Common myeloid progenitor, CD34-positive (primary cell): ENCODE measurements at regions not wholly inside any gene's neighbourhood (a gene's known extent, or its start where the extent isn't known, plus 50 kb on each side); places are given as distances from the start of the nearest gene placed in this dataset.

ENCODE experiments used
- CTCF ChIA-PET: fragments of 350-600 bp; sonication (Branson Sonifier 250); formaldehyde crosslinking; loops from one replicate; lab custom pipeline; 2021; ENCODE audit warnings: antibody characterized with exemption; lab: Charles Lee
- POLR2A ChIA-PET: fragments of 350-600 bp; sonication (Branson Sonifier 250); formaldehyde crosslinking; loops from one replicate; lab custom pipeline; 2021; ENCODE audit warnings: antibody characterized with exemption; lab: Charles Lee
- DNase-seq, 3 donors: peaks; one replicate each; pipeline versions ENCODE4 v3.0.0 to v3.0.0-alpha.2; 2013
- H3K27ac ChIP-seq, 2 experiments: 1 replicate in 1 of 2; 2 replicates in 1 of 2; pipeline ENCODE4 v1.7.0; 2013; ENCODE audit warnings: inconsistent platforms in 2 of 2, low read length in 2 of 2, mild to moderate bottlenecking in 2 of 2, low read depth in 1 of 2, moderate library complexity in 1 of 2; ENCODE audit not compliant: severe bottlenecking in 2 of 2, insufficient read depth in 1 of 2, poor library complexity in 1 of 2
- H3K27me3 ChIP-seq, 5 experiments: replicated peaks in 2 of 5; 1 replicate in 3 of 5; 2 replicates in 2 of 5; pipeline versions ENCODE4 v1.6.1 to v1.7.0; 2013; ENCODE audit warnings: low read length in 4 of 5, mild to moderate bottlenecking in 2 of 5, moderate library complexity in 2 of 5, inconsistent platforms in 1 of 5; ENCODE audit not compliant: insufficient read depth in 5 of 5, control insufficient read depth in 4 of 5
- H3K36me3 ChIP-seq, 4 experiments: 1 replicate in 2 of 4; 2 replicates in 2 of 4; pipeline versions ENCODE4 v1.6.1 to v1.7.0; 2013; ENCODE audit warnings: low read length in 3 of 4, control low read depth in 1 of 4, mild to moderate bottlenecking in 1 of 4; ENCODE audit not compliant: control insufficient read depth in 4 of 4, insufficient read depth in 4 of 4
- H3K4me1 ChIP-seq, 4 experiments: 1 replicate in 3 of 4; 2 replicates in 1 of 4; pipeline versions ENCODE4 v1.6.1 to v1.7.1; 2013; ENCODE audit warnings: low read length in 3 of 4, mild to moderate bottlenecking in 3 of 4, control low read depth in 1 of 4, inconsistent platforms in 1 of 4, moderate library complexity in 1 of 4; ENCODE audit not compliant: control insufficient read depth in 4 of 4, insufficient read depth in 4 of 4; ENCODE audit errors: control extremely low read depth in 1 of 4
- H3K4me3 ChIP-seq, 7 experiments: 1 replicate in 4 of 7; 2 replicates in 3 of 7; pipeline versions ENCODE4 v1.5.1 to v1.7.0; 2013; ENCODE audit warnings: mild to moderate bottlenecking in 7 of 7, low read length in 6 of 7, moderate library complexity in 6 of 7, inconsistent platforms in 2 of 7, low read depth in 2 of 7, control low read depth in 1 of 7; ENCODE audit not compliant: insufficient read depth in 4 of 7, control insufficient read depth in 1 of 7; ENCODE audit errors: extremely low read depth in 1 of 7
- H3K9me3 ChIP-seq, 5 experiments: 1 replicate in 4 of 5; 2 replicates in 1 of 5; pipeline versions ENCODE4 v1.6.1 to v1.7.1; 2013; ENCODE audit warnings: low read length in 4 of 5, mild to moderate bottlenecking in 2 of 5, inconsistent platforms in 1 of 5, low read depth in 1 of 5, moderate library complexity in 1 of 5; ENCODE audit not compliant: control insufficient read depth in 4 of 5, insufficient read depth in 2 of 5; ENCODE audit errors: control extremely low read depth in 1 of 5
- WGBS: methylation state at CpG from one replicate; pipeline ENCODE4 v1.1.5; 2013; ENCODE audit not compliant: insufficient coverage; 5-methylcytosine and 5-hydroxymethylcytosine counted together

GRCh38 chr4:155488691-155489090 lies 111.9 kb upstream of the MAP9 start:
- no peaks in the 10 kb centered on the region for H3K9me3 ChIP-seq
- no peak for DNase-seq
- no peak overlapping the region for H3K4me3 ChIP-seq
- H3K27me3 ChIP-seq = no peaks in the 10 kb centered on the region
- CTCF ChIA-PET = no interaction called here
- H3K27ac ChIP-seq = no peak overlapping the region
- H3K36me3 ChIP-seq = no peaks in the 10 kb centered on the region
- H3K4me1 ChIP-seq = peaks cover 0 to 10% (median 2%) of the 10 kb centered on the region in 4 experiments
- WGBS = no CpG with 5 or more reads among the region's 2 CpGs
- POLR2A ChIA-PET = no interaction called here

DNA sequence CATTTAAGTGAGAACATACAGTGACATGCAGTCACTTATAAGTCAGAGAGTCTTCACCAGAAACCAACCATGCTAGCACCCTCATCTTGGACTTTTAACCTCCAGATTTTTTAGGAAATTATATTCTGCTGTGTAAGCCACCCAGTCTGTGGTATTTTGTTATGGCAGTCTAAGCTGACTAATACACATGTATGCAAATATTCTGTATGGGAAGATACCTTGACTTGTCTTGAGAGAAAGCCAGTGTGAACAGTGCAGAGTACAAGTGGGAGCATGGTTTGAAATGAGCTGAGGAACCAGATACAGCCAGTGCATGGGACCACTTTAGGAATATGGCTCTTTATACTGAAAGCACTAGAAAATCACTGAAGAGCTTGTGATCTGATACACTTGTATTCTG lies 110.4 kb upstream of the MAP9 start:
- no peaks in the 10 kb centered on the region for H3K27me3 ChIP-seq
- CTCF ChIA-PET = interaction anchor here (0.6 kb wide), 1 partner anchor 19 kb away, joined by 3 read pairs; no protein-coding TSS in a partner anchor
- no peak overlapping the region for H3K27ac ChIP-seq
- peaks cover 0 to 10% (median 2%) of the 10 kb centered on the region in 4 experiments for H3K4me1 ChIP-seq
- no peak overlapping the region for H3K4me3 ChIP-seq
- no peaks in the 10 kb centered on the region for H3K36me3 ChIP-seq
- DNase-seq = no peak
- no peaks in the 10 kb centered on the region for H3K9me3 ChIP-seq
- POLR2A ChIA-PET = no interaction called here

GRCh38 chr4:155481150-155481549 lies 104.4 kb upstream of the MAP9 start:
- POLR2A ChIA-PET = interaction anchor here (0.8 kb wide), 1 partner anchor 291 kb away, joined by 4 read pairs; no protein-coding TSS in a partner anchor
- Histone ChIP-seq H3K36me3 (no peaks in the 10 kb centered on the region), H3K4me3 (no peak overlapping the region), H3K27ac (no peak overlapping the region), H3K9me3 (no peaks in the 10 kb centered on the region), H3K4me1 (no peaks in the 10 kb centered on the region), H3K27me3 (no peaks in the 10 kb centered on the region)
- 94% methylated on average over 4 of the region's 4 CpGs for WGBS
- CTCF ChIA-PET = no interaction called here
- no peak for DNase-seq

GRCh38 chr4:155479835-155480234 lies 103.1 kb upstream of the MAP9 start:
- Histone ChIP-seq H3K27ac (no peak overlapping the region), H3K4me3 (no peak overlapping the region), H3K27me3 (no peaks in the 10 kb centered on the region), H3K4me1 (no peaks in the 10 kb centered on the region), H3K36me3 (no peaks in the 10 kb centered on the region), H3K9me3 (no peaks in the 10 kb centered on the region)
- CTCF ChIA-PET = interaction anchor here (0.9 kb wide), 1 partner anchor 156 kb away, joined by 3 read pairs; no protein-coding TSS in a partner anchor
- POLR2A ChIA-PET = no interaction called here
- DNase-seq = no peak
- no CpG with 5 or more reads among the region's 1 CpG for WGBS

- WGBS = no CpG with 5 or more reads among the region's 3 CpGs
- CTCF ChIA-PET = no interaction called here
- Histone ChIP-seq H3K4me1 (no peaks in the 10 kb centered on the region), H3K27ac (no peak overlapping the region), H3K4me3 (no peak overlapping the region), H3K9me3 (no peaks in the 10 kb centered on the region), H3K27me3 (no peaks in the 10 kb centered on the region), H3K36me3 (no peaks in the 10 kb centered on the region)
- POLR2A ChIA-PET = no interaction called here
- DNase-seq = no peak
Observed at GRCh38 chr4:155478336-155478835, 101.6 kb upstream of the MAP9 start.

DNA sequence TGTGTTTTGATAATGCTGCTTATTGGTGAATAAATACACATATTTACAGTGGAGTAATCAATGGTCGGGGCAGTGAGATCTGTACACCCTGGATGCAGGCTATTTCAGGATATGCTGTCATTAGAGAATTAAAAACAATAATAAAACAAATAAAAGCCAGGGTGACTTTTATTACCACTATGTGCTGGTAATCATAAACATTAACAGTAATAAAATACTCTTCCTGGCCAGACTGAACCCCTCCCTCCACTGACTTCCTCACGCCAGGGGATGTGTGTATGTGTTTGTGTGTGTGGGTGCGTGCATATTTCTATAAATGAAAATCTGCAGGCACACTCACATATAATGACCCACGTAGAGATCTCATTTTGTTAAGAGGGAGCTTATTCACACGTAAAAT lies 98.0 kb upstream of the MAP9 start:
- Histone ChIP-seq H3K4me3 (no peak overlapping the region), H3K9me3 (no peaks in the 10 kb centered on the region), H3K4me1 (no peaks in the 10 kb centered on the region), H3K27ac (no peak overlapping the region), H3K27me3 (no peaks in the 10 kb centered on the region), H3K36me3 (no peaks in the 10 kb centered on the region)
- POLR2A ChIA-PET = no interaction called here
- WGBS = 100% methylated on average over 1 of the region's 5 CpGs
- CTCF ChIA-PET = no interaction called here
- no peak for DNase-seq

DNA sequence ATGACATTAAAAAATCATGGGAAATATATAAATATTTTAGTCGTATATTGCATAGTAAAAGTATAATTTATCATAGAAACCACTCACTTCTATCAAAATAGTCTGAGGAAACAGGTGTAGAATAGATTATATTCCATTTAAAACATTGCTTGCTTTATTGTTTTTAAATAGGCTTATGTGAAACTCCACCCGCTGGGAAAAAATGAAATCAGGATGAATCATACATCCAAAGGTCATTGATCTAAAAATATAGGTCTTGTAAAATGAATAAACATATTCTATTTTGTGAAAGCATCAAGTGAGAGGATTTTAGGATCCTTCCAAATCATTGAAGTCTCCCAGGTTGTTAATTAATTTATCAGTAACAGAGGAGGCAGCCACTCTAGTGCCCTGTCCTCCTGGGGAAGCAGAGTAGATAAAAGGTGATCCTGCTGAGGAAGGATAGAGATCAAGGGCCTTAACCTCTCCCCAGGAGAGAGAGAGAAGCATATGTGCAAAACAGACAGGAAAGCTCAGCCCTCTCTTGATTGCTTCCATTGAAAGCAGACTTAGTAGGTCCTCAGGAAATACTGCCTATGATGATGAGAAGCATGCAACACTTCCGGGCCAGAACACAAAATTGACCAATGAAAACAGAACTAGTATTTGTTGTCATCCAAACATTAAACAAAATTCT lies 96.8 kb upstream of the MAP9 start:
- no peak overlapping the region for H3K4me3 ChIP-seq
- ChIA-PET POLR2A (no interaction called here), CTCF (no interaction called here)
- no peak overlapping the region for H3K27ac ChIP-seq
- H3K9me3 ChIP-seq = no peaks in the 10 kb centered on the region
- no peak for DNase-seq
- H3K36me3 ChIP-seq = no peaks in the 10 kb centered on the region
- H3K27me3 ChIP-seq = no peaks in the 10 kb centered on the region
- no peaks in the 10 kb centered on the region for H3K4me1 ChIP-seq
- WGBS = no CpG with 5 or more reads among the region's 3 CpGs
